Omental fat pad (tissue), 3 donors: ENCODE measurements at regions not wholly inside any gene's neighbourhood (a gene's known extent, or its start where the extent isn't known, plus 50 kb on each side); places are given as distances from the start of the nearest gene placed in this dataset.

Experiments
- ATAC-seq: fragments of 150-250 bp; one replicate; pipeline ENCODE4 v1.9.1; 2016; ENCODE audit warnings: mild to moderate bottlenecking, moderate library complexity; ENCODE audit not compliant: low FRiP score
- DNase-seq: peaks from one replicate; pipeline ENCODE4 v3.0.0-alpha.2; 2019; ENCODE audit warnings: low spot score
- CTCF ChIP-seq, 3 donors: fragments of 450-650 bp; IDR thresholded peaks; one replicate each; pipeline ENCODE4 v1.5.1; 2016 to 2017; ENCODE audit warnings: antibody characterized with exemption in 3 of 3, mild to moderate bottlenecking in 3 of 3, moderate library complexity in 2 of 3

GRCh38 chr5:168165221-168165914, 126.1 kb upstream of the WWC1 start:
- TF ChIP-seq CTCF (IDR thresholded peaks at IDR 0.05): no peak
- no peak for DNase-seq
- no peak for ATAC-seq

- ATAC-seq (no peak), DNase-seq (no peak)
- TF ChIP-seq CTCF (IDR thresholded peaks at IDR 0.05): no peak
Measured at GRCh38 chr5:168165977-168166376, 125.5 kb upstream of the WWC1 start.

GRCh38 chr5:168167338-168167737, 124.1 kb upstream of the WWC1 start:
- ATAC-seq (no peak), DNase-seq (no peak)
- TF ChIP-seq CTCF (IDR thresholded peaks at IDR 0.05): no peak

- TF ChIP-seq CTCF (IDR thresholded peaks at IDR 0.05): no peak
- no peak for ATAC-seq
- no peak for DNase-seq
Measured at GRCh38 chr5:168168978-168169698, 122.3 kb upstream of the WWC1 start.

GRCh38 chr5:168169791-168170190, 121.7 kb upstream of the WWC1 start:
- DNase-seq (no peak), ATAC-seq (no peak)
- TF ChIP-seq CTCF (IDR thresholded peaks at IDR 0.05): no peak

- no peak for TF ChIP-seq CTCF (IDR thresholded peaks at IDR 0.05)
- ATAC-seq (no peak), DNase-seq (no peak)
Measured at GRCh38 chr5:168171901-168172759, 119.3 kb upstream of the WWC1 start.
